ENCODE measurements at regions not wholly inside any gene's neighbourhood (a gene's known extent, or its start where the extent isn't known, plus 50 kb on each side); places are given as distances from the start of the nearest gene placed in this dataset.
A peak's percentile ranks its signal among the peaks of the same experiment; 100 is the strongest.

DNA sequence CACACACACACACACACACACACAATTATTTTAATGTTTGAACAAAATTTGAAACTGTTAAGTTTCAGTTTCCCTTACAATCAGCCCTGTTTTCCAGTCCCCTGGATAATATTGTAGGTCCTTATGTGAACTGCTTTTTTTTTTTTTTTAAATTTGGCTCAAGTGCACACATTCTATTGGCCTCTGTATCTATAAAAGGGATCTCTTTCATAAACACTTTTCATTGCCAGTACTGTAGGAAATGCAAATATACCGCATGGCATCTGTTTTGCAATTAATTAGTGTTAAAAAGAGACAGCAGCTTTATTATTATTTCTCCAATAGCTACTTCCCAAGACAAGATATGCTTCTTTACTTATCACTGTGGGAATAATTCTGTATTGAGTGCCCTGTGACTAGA, 738.7 kb downstream of the EPHA4 start:
- H2BK15ac ChIP-seq (replicated peaks; ENCODE audit: low read depth) = no peak overlapping the region
- H3K4me1 ChIP-seq (ENCODE audit: control insufficient read depth, low read depth, low read length) = no peaks in the 10 kb centered on the region
- no peak overlapping the region for H3K4ac ChIP-seq (ENCODE audit: low read depth, low read length)
- H3K27ac ChIP-seq (ENCODE audit: low read depth, low read length) = no peak overlapping the region
- no peak overlapping the region for H3K4me2 ChIP-seq (ENCODE audit: low read length)
- H4K8ac ChIP-seq (ENCODE audit: low read depth, low read length) = no peak overlapping the region
- H4K5ac ChIP-seq (ENCODE audit: low read length) = no peak overlapping the region
- no peak overlapping the region for H3K18ac ChIP-seq (ENCODE audit: low read length)
- no peak overlapping the region for H3K23ac ChIP-seq (ENCODE audit: low read length)
- no peaks in the 10 kb centered on the region for H3K79me2 ChIP-seq (ENCODE audit: control insufficient read depth, insufficient read depth, low read length)
- no peak overlapping the region for H3K9ac ChIP-seq (ENCODE audit: low read length)
- H3K56ac ChIP-seq (ENCODE audit: low read length) = no peak overlapping the region
- no peak for DNase-seq
- no CpG with 5 or more reads among the region's 1 CpG for WGBS (ENCODE audit: extremely low coverage, insufficient coverage, low lambda C conversion rate)
- H3K27me3 ChIP-seq (ENCODE audit: insufficient read depth, low read length, poor library complexity) = no peaks in the 10 kb centered on the region
- no peak overlapping the region for H2BK5ac ChIP-seq (ENCODE audit: low read length)
- H3K79me1 ChIP-seq (ENCODE audit: low read length) = no peaks in the 10 kb centered on the region
- no peak overlapping the region for H2AK5ac ChIP-seq (ENCODE audit: low read length)
- H3K36me3 ChIP-seq (ENCODE audit: control insufficient read depth, insufficient read depth, low read length) = no peaks in the 10 kb centered on the region
- no peak overlapping the region for H2BK120ac ChIP-seq (ENCODE audit: low read depth, low read length)
- no peak overlapping the region for H3K4me3 ChIP-seq (ENCODE audit: low read length)

DNA sequence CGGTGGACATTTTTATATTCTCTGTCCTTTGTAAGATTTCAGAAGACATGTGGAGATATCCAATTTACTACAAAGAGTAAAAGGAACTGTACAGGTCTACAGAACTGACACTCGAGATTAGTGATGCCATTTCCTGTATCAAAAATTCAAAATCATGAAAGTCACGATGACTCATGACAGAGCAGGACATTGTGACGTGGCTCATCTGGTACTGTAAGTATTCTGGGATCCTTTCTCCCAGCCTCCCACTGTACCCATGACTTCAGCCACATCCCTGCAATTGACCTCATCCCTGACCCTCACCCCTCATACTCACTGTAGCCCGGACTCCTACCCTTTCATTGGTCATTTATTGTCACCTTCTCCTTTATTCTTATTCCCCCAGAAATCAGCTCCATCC, 736.5 kb downstream of the EPHA4 start:
- H3K4me3 ChIP-seq (ENCODE audit: low read length) = no peak overlapping the region
- no peak overlapping the region for H4K8ac ChIP-seq (ENCODE audit: low read depth, low read length)
- H3K23ac ChIP-seq (ENCODE audit: low read length) = no peak overlapping the region
- H3K27me3 ChIP-seq (ENCODE audit: insufficient read depth, low read length, poor library complexity) = no peaks in the 10 kb centered on the region
- no peaks in the 10 kb centered on the region for H3K36me3 ChIP-seq (ENCODE audit: control insufficient read depth, insufficient read depth, low read length)
- H3K27ac ChIP-seq (ENCODE audit: low read depth, low read length) = no peak overlapping the region
- WGBS (ENCODE audit: extremely low coverage, insufficient coverage, low lambda C conversion rate) = no CpG with 5 or more reads among the region's 5 CpGs
- H3K56ac ChIP-seq (ENCODE audit: low read length) = no peak overlapping the region
- H3K4me1 ChIP-seq (ENCODE audit: control insufficient read depth, low read depth, low read length) = no peaks in the 10 kb centered on the region
- H2BK5ac ChIP-seq (ENCODE audit: low read length) = no peak overlapping the region
- no peaks in the 10 kb centered on the region for H3K79me2 ChIP-seq (ENCODE audit: control insufficient read depth, insufficient read depth, low read length)
- no peak overlapping the region for H2BK15ac ChIP-seq (replicated peaks; ENCODE audit: low read depth)
- H3K4ac ChIP-seq (ENCODE audit: low read depth, low read length) = no peak overlapping the region
- no peak for DNase-seq
- no peak overlapping the region for H3K9ac ChIP-seq (ENCODE audit: low read length)
- H2AK5ac ChIP-seq (ENCODE audit: low read length) = no peak overlapping the region
- H2BK120ac ChIP-seq (ENCODE audit: low read depth, low read length) = no peak overlapping the region
- H3K18ac ChIP-seq (ENCODE audit: low read length) = no peak overlapping the region
- H3K79me1 ChIP-seq (ENCODE audit: low read length) = no peaks in the 10 kb centered on the region
- H3K4me2 ChIP-seq (ENCODE audit: low read length) = no peak overlapping the region
- no peak overlapping the region for H4K5ac ChIP-seq (ENCODE audit: low read length)

DNA sequence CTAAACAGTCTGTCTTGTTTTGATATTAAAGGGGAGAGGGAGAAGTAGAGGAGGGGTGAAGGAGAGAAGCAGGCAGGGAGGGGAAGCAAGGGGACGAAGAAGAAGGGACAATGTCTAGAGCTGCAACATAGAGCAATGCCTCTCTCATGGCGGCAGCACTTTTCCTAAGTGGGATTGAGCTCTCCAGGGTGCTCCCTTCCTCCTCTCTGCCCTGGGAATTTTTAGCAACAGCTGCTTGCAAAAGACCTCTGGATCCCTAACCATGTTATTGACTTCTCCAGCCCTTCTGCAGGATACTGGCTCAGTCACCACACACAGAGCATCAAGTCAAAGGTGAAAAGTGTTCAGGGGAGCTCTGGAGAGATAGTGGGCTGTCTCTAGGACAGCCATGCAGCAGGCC, 734.9 kb downstream of the EPHA4 start:
- Histone ChIP-seq H2BK5ac (ENCODE audit: low read length) (no peak overlapping the region), H3K79me1 (ENCODE audit: low read length) (no peaks in the 10 kb centered on the region), H3K9ac (ENCODE audit: low read length) (no peak overlapping the region), H2BK120ac (ENCODE audit: low read depth, low read length) (no peak overlapping the region), H3K4ac (ENCODE audit: low read depth, low read length) (no peak overlapping the region), H3K4me2 (ENCODE audit: low read length) (no peak overlapping the region), H3K56ac (ENCODE audit: low read length) (no peak overlapping the region), H3K27ac (ENCODE audit: low read depth, low read length) (no peak overlapping the region), H4K5ac (ENCODE audit: low read length) (no peak overlapping the region), H4K8ac (ENCODE audit: low read depth, low read length) (no peak overlapping the region), H2BK15ac (replicated peaks; ENCODE audit: low read depth) (no peak overlapping the region), H2AK5ac (ENCODE audit: low read length) (no peak overlapping the region), H3K4me3 (ENCODE audit: low read length) (no peak overlapping the region), H3K18ac (ENCODE audit: low read length) (no peak overlapping the region), H3K23ac (ENCODE audit: low read length) (no peak overlapping the region), H3K4me1 (ENCODE audit: control insufficient read depth, low read depth, low read length) (no peaks in the 10 kb centered on the region), H3K36me3 (ENCODE audit: control insufficient read depth, insufficient read depth, low read length) (no peaks in the 10 kb centered on the region), H3K79me2 (ENCODE audit: control insufficient read depth, insufficient read depth, low read length) (no peaks in the 10 kb centered on the region), H3K27me3 (ENCODE audit: insufficient read depth, low read length, poor library complexity) (no peaks in the 10 kb centered on the region)
- DNase-seq = peak; percentile 22
- WGBS (ENCODE audit: extremely low coverage, insufficient coverage, low lambda C conversion rate) = no CpG with 5 or more reads among the region's 2 CpGs

DNA sequence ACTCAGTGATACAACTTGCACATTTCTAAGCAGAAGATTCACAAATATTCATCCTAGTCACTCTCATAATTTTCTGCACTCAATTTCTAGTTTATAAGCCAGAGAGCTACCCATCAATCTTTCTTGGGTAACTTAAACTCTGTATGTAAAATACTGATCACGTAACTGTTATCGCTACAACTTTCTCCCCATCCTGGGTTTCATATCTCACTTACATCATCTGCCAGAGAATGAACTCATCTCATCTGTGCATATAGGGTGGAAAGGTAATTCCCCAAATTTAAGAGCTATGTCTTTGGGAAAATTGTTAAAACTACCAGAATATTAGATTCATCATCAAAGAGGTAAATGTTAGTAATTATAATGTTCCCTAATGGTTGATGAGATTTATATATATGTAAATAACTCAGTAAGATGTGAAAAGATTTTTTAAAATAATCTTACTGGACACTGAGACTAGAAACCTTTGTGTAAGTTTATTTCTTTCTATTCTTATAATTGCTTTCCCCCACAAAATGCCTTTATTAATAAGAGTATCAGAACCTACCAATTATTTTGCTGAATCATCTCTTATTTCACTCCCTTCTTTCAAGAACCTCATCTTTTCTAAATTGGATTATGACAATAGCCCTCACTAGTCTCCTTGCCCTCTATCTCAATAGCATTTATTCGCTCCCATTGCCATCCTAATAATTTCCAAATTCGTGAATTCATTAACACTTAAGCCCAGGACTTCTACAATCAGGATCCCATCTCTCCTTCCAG, 729.0 kb downstream of the EPHA4 start:
- Histone ChIP-seq H3K9ac (ENCODE audit: low read length) (no peak overlapping the region), H2AK5ac (ENCODE audit: low read length) (no peak overlapping the region), H3K4ac (ENCODE audit: low read depth, low read length) (no peak overlapping the region), H4K5ac (ENCODE audit: low read length) (no peak overlapping the region), H3K27me3 (ENCODE audit: insufficient read depth, low read length, poor library complexity) (no peaks in the 10 kb centered on the region), H3K23ac (ENCODE audit: low read length) (no peak overlapping the region), H3K27ac (ENCODE audit: low read depth, low read length) (no peak overlapping the region), H3K4me1 (ENCODE audit: control insufficient read depth, low read depth, low read length) (no peaks in the 10 kb centered on the region), H2BK15ac (replicated peaks; ENCODE audit: low read depth) (no peak overlapping the region), H3K4me3 (ENCODE audit: low read length) (no peak overlapping the region), H2BK5ac (ENCODE audit: low read length) (no peak overlapping the region), H3K79me1 (ENCODE audit: low read length) (no peaks in the 10 kb centered on the region), H3K4me2 (ENCODE audit: low read length) (no peak overlapping the region), H3K36me3 (ENCODE audit: control insufficient read depth, insufficient read depth, low read length) (no peaks in the 10 kb centered on the region), H2BK120ac (ENCODE audit: low read depth, low read length) (no peak overlapping the region), H3K56ac (ENCODE audit: low read length) (no peak overlapping the region), H3K18ac (ENCODE audit: low read length) (no peak overlapping the region), H3K79me2 (ENCODE audit: control insufficient read depth, insufficient read depth, low read length) (no peaks in the 10 kb centered on the region), H4K8ac (ENCODE audit: low read depth, low read length) (no peak overlapping the region)
- no peak for DNase-seq
- WGBS (ENCODE audit: extremely low coverage, insufficient coverage, low lambda C conversion rate) = no CpG with 5 or more reads among the region's 4 CpGs

DNA sequence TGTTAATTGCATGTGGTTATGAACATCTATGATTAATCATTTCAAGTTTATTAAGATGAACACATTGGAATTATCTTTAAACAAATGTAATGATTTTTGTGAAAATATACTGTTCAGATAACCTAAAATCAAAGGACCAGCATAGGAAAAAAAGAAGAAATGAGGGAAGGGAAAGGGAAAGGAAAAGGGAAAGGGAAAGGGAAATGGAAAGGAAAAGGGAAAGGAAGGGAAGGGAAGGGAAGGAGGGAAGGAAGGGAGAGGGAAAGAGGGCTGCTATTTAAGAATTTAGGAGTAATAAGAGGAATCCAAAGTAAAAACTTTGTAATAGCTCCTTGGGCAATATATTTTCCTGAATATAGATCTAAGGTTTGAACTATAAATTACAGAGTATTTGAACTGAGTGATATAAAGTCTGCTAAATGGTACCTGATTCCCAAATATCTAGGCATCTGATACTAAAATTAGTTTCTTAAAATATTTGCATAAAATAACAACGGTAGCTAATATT, 726.3 kb downstream of the EPHA4 start:
- Histone ChIP-seq H3K4me2 (ENCODE audit: low read length) (no peak overlapping the region), H3K9ac (ENCODE audit: low read length) (no peak overlapping the region), H3K4ac (ENCODE audit: low read depth, low read length) (no peak overlapping the region), H3K4me1 (ENCODE audit: control insufficient read depth, low read depth, low read length) (no peaks in the 10 kb centered on the region), H3K23ac (ENCODE audit: low read length) (no peak overlapping the region), H3K56ac (ENCODE audit: low read length) (no peak overlapping the region), H4K5ac (ENCODE audit: low read length) (no peak overlapping the region), H3K79me2 (ENCODE audit: control insufficient read depth, insufficient read depth, low read length) (no peaks in the 10 kb centered on the region), H3K18ac (ENCODE audit: low read length) (no peak overlapping the region), H2BK15ac (replicated peaks; ENCODE audit: low read depth) (no peak overlapping the region), H2BK120ac (ENCODE audit: low read depth, low read length) (no peak overlapping the region), H3K27ac (ENCODE audit: low read depth, low read length) (no peak overlapping the region), H3K79me1 (ENCODE audit: low read length) (no peaks in the 10 kb centered on the region), H3K4me3 (ENCODE audit: low read length) (no peak overlapping the region), H2AK5ac (ENCODE audit: low read length) (no peak overlapping the region), H3K27me3 (ENCODE audit: insufficient read depth, low read length, poor library complexity) (no peaks in the 10 kb centered on the region), H4K8ac (ENCODE audit: low read depth, low read length) (no peak overlapping the region), H3K36me3 (ENCODE audit: control insufficient read depth, insufficient read depth, low read length) (no peaks in the 10 kb centered on the region), H2BK5ac (ENCODE audit: low read length) (no peak overlapping the region)
- no peak for DNase-seq
- WGBS (ENCODE audit: extremely low coverage, insufficient coverage, low lambda C conversion rate) = no CpG with 5 or more reads among the region's 1 CpG

DNA sequence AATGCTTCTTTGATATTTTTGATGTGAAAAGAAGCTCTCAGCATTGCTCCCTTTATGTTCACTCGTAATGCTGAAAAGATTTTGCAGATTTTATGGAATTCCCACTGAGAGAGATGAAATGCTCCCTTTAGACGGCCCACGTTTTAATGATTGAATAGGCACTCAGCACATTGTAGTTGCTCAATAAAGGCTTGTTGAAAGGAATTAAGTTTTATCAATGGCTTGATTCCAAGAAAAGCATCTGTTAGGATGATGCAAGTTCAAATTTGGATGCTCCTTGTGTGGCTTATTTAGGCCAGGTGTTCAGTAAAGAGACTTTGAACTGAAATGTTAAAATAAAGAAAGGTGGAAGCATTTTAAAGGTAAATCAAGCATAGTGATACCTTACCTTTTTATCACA, 725.1 kb downstream of the EPHA4 start:
- Histone ChIP-seq H2BK120ac (ENCODE audit: low read depth, low read length) (no peak overlapping the region), H3K4me3 (ENCODE audit: low read length) (no peak overlapping the region)
- no CpG with 5 or more reads among the region's 3 CpGs for WGBS (ENCODE audit: extremely low coverage, insufficient coverage, low lambda C conversion rate)

More for the DNA sequence above, 725.1 kb downstream of the EPHA4 start:
- H3K79me1 ChIP-seq (ENCODE audit: low read length) = no peaks in the 10 kb centered on the region
- no peaks in the 10 kb centered on the region for H3K4me1 ChIP-seq (ENCODE audit: control insufficient read depth, low read depth, low read length)
- H3K9ac ChIP-seq (ENCODE audit: low read length) = no peak overlapping the region
- H2BK5ac ChIP-seq (ENCODE audit: low read length) = no peak overlapping the region
- no peak overlapping the region for H2AK5ac ChIP-seq (ENCODE audit: low read length)
- H4K5ac ChIP-seq (ENCODE audit: low read length) = no peak overlapping the region
- no peak overlapping the region for H3K56ac ChIP-seq (ENCODE audit: low read length)
- H3K4ac ChIP-seq (ENCODE audit: low read depth, low read length) = no peak overlapping the region
- DNase-seq = no peak
- H4K8ac ChIP-seq (ENCODE audit: low read depth, low read length) = no peak overlapping the region
- no peak overlapping the region for H3K23ac ChIP-seq (ENCODE audit: low read length)
- H3K36me3 ChIP-seq (ENCODE audit: control insufficient read depth, insufficient read depth, low read length) = no peaks in the 10 kb centered on the region
- H3K27ac ChIP-seq (ENCODE audit: low read depth, low read length) = no peak overlapping the region
- no peak overlapping the region for H3K18ac ChIP-seq (ENCODE audit: low read length)
- H3K79me2 ChIP-seq (ENCODE audit: control insufficient read depth, insufficient read depth, low read length) = no peaks in the 10 kb centered on the region
- no peak overlapping the region for H3K4me2 ChIP-seq (ENCODE audit: low read length)
- no peaks in the 10 kb centered on the region for H3K27me3 ChIP-seq (ENCODE audit: insufficient read depth, low read length, poor library complexity)
- H2BK15ac ChIP-seq (replicated peaks; ENCODE audit: low read depth) = no peak overlapping the region

Data from mesendoderm (in vitro differentiated cells).